SK-N-SH (cell line): ENCODE measurements at regions not wholly inside any gene's neighbourhood (a gene's known extent, or its start where the extent isn't known, plus 50 kb on each side); places are given as distances from the start of the nearest gene placed in this dataset.
A peak's percentile ranks its signal among the peaks of the same experiment; 100 is the strongest.

ENCODE experiments used
- CTCF ChIA-PET: fragments of 300-600, 350-600 bp; formaldehyde crosslinking; extraction: SDS; loops from one replicate; lab custom pipeline; 2021; lab: Yijun Ruan, JAX
- POLR2A ChIA-PET: fragments of 350-600 bp; sonication (Branson Sonifier 250); formaldehyde crosslinking; extraction: SDS; loops from one replicate; lab custom pipeline; 2020; ENCODE audit warnings: antibody characterized with exemption, inconsistent platforms; lab: Yijun Ruan, JAX
- DNase-seq: peaks from one replicate; pipeline ENCODE4 v3.0.0; 2012
- H2AFZ ChIP-seq: fragments of 200-600 bp; sonication (generic); 2 replicates; pipeline ENCODE4 v1.8.1; 2016; ENCODE audit warnings: antibody characterized with exemption, mild to moderate bottlenecking, low read depth
- H3F3A ChIP-seq: fragments of 200-600 bp; sonication (generic); replicated peaks from 2 replicates; pipeline ENCODE3; 2016; ENCODE audit warnings: antibody characterized with exemption, mild to moderate bottlenecking; ENCODE audit not compliant: insufficient read depth
- H3K27ac ChIP-seq, 2 experiments: fragments of 200-500 bp in 1 of 2; fragments of 200-600 bp in 1 of 2; sonication (Bioruptor generic) in 1 of 2; sonication (generic), shearing (Covaris generic) in 1 of 2; 2 replicates each; pipeline versions ENCODE4 v1.5.1 to v1.6.1; 2014 to 2016; ENCODE audit warnings: low read depth in 2 of 2, inconsistent platforms in 1 of 2, low read length in 1 of 2, mild to moderate bottlenecking in 1 of 2, mixed read lengths in 1 of 2
- H3K27me3 ChIP-seq: fragments of 200-600 bp; sonication (generic), shearing (Covaris generic); 2 replicates; pipeline ENCODE4 v1.6.1; 2016; ENCODE audit warnings: mixed run types; ENCODE audit not compliant: insufficient read depth
- H3K36me3 ChIP-seq, 2 experiments: fragments of 200-500 bp in 1 of 2; fragments of 200-600 bp in 1 of 2; sonication (Bioruptor generic) in 1 of 2; sonication (generic) in 1 of 2; replicated peaks in 1 of 2; 2 replicates each; pipeline versions ENCODE3 to v1.5.1; 2014 to 2016; ENCODE audit warnings: low read length in 1 of 2, mild to moderate bottlenecking in 1 of 2; ENCODE audit not compliant: insufficient read depth in 2 of 2, control insufficient read depth in 1 of 2
- H3K4me1 ChIP-seq, 2 experiments: fragments of 200-500 bp in 1 of 2; fragments of 200-600 bp in 1 of 2; sonication (Bioruptor generic) in 1 of 2; sonication (generic), shearing (Covaris generic) in 1 of 2; 2 replicates each; pipeline versions ENCODE4 v1.5.1 to v1.6.1; 2014 to 2016; ENCODE audit warnings: low read depth in 1 of 2, low read length in 1 of 2, mixed run types in 1 of 2; ENCODE audit not compliant: insufficient read depth in 2 of 2, control insufficient read depth in 1 of 2
- H3K4me2 ChIP-seq: fragments of 200-600 bp; sonication (generic), shearing (Covaris generic); 2 replicates; pipeline ENCODE4 v1.6.1; 2017; ENCODE audit warnings: mixed run types
- H3K4me3 ChIP-seq, 2 experiments: fragments of 200-500 bp in 1 of 2; fragments of 200-600 bp in 1 of 2; sonication (Bioruptor generic) in 1 of 2; sonication (generic), shearing (Covaris generic) in 1 of 2; 2 replicates each; pipeline versions ENCODE4 v1.5.1 to v1.8.1; 2014 to 2016; ENCODE audit warnings: low read depth in 2 of 2, inconsistent platforms in 1 of 2, low read length in 1 of 2, mild to moderate bottlenecking in 1 of 2, mixed read lengths in 1 of 2, moderate library complexity in 1 of 2
- H3K79me2 ChIP-seq: fragments of 200-600 bp; sonication (generic); 2 replicates; pipeline ENCODE4 v1.8.1; 2017; ENCODE audit warnings: mild to moderate bottlenecking; ENCODE audit not compliant: insufficient read depth
- H3K9ac ChIP-seq: fragments of 200-600 bp; sonication (generic); 2 replicates; pipeline ENCODE4 v1.6.1; 2017; ENCODE audit warnings: mixed run types
- H3K9me2 ChIP-seq: fragments of 200-600 bp; sonication (generic); 2 replicates; pipeline ENCODE4 v1.6.1; 2017; ENCODE audit warnings: mixed run types
- H3K9me3 ChIP-seq: fragments of 200-600 bp; sonication (generic); 2 replicates; pipeline ENCODE4 v1.6.1; 2017; ENCODE audit warnings: mixed run types, mild to moderate bottlenecking, moderate library complexity
- H4K20me1 ChIP-seq: fragments of 200-600 bp; sonication (generic); 2 replicates; pipeline ENCODE4 v1.6.1; 2017; ENCODE audit warnings: mild to moderate bottlenecking, mixed run types; ENCODE audit not compliant: insufficient read depth
- ELF1 ChIP-seq: IDR thresholded peaks from 2 replicates; pipeline ENCODE4 v1.4.0; 2012
- EP300 ChIP-seq, 2 experiments: IDR thresholded peaks; 2 replicates each; pipeline versions ENCODE4 v1.4.0 to v1.6.1; 2012; ENCODE audit warnings: borderline replicate concordance in 1 of 2, low read depth in 1 of 2, low read length in 1 of 2
- EZH2phosphoT487 ChIP-seq: fragments of 200-600 bp; sonication (generic); IDR thresholded peaks from 2 replicates; pipeline ENCODE4 v1.6.1; 2017; ENCODE audit warnings: low read depth, mixed run types, mild to moderate bottlenecking, antibody characterized with exemption, moderate library complexity, borderline replicate concordance
- FOSL2 ChIP-seq: IDR thresholded peaks from 2 replicates; pipeline ENCODE4 v1.4.0; 2012; ENCODE audit warnings: low read depth, mild to moderate bottlenecking, moderate library complexity, borderline replicate concordance
- GATA2 ChIP-seq: sonication (generic); formaldehyde crosslinking; IDR thresholded peaks from 2 replicates; pipeline ENCODE4 v1.5.0; 2020; ENCODE audit warnings: mild to moderate bottlenecking, missing genetic modification reagents
- JUND ChIP-seq: IDR thresholded peaks from 2 replicates; pipeline ENCODE4 v1.4.0; 2012
- MEF2A ChIP-seq: IDR thresholded peaks from 2 replicates; pipeline ENCODE4 v1.4.0; 2012; ENCODE audit warnings: low read depth, borderline replicate concordance
- MXI1 ChIP-seq: IDR thresholded peaks from 2 replicates; pipeline ENCODE4 v1.6.1; 2012; ENCODE audit warnings: mild to moderate bottlenecking, low read depth, low read length, improper control_type of control experiment
- NFIC ChIP-seq: IDR thresholded peaks from 2 replicates; pipeline ENCODE4 v1.4.0; 2012; ENCODE audit warnings: borderline replicate concordance
- POLR2AphosphoS5 ChIP-seq: IDR thresholded peaks from 2 replicates; pipeline ENCODE4 v1.6.1; 2012; ENCODE audit warnings: low read depth, low read length
- RAD21 ChIP-seq: IDR thresholded peaks from 2 replicates; pipeline ENCODE4 v1.6.1; 2012; ENCODE audit warnings: mild to moderate bottlenecking, low read length
- RCOR1 ChIP-seq: fragments of 150-350 bp; IDR thresholded peaks from 2 replicates; pipeline ENCODE4 v1.6.1; 2017; ENCODE audit warnings: antibody characterized with exemption, low read length
- RFX5 ChIP-seq: IDR thresholded peaks from 2 replicates; pipeline ENCODE4 v1.6.1; 2012; ENCODE audit warnings: mild to moderate bottlenecking, improper control_type of control experiment, low read length
- RXRA ChIP-seq: IDR thresholded peaks from 2 replicates; pipeline ENCODE4 v1.4.0; 2012; ENCODE audit warnings: low read depth, mild to moderate bottlenecking, borderline replicate concordance
- TAF1 ChIP-seq: IDR thresholded peaks from 2 replicates; pipeline ENCODE4 v1.6.1; 2012; ENCODE audit warnings: low read depth, mild to moderate bottlenecking, low read length, moderate library complexity, borderline replicate concordance
- TCF12 ChIP-seq: IDR thresholded peaks from 2 replicates; pipeline ENCODE4 v1.4.0; 2012
- TEAD4 ChIP-seq: IDR thresholded peaks from 2 replicates; pipeline ENCODE4 v1.4.0; 2012; ENCODE audit warnings: mild to moderate bottlenecking, borderline replicate concordance; ENCODE audit not compliant: insufficient read depth
- YY1 ChIP-seq: IDR thresholded peaks from 2 replicates; pipeline ENCODE4 v1.4.0; 2012; ENCODE audit warnings: low read depth, mild to moderate bottlenecking
- WGBS: methylation state at CpG from one replicate; pipeline ENCODE4 v1.1.6; 2017; ENCODE audit warnings: low lambda C conversion rate; 5-methylcytosine and 5-hydroxymethylcytosine counted together
- TF ChIP-seq, protein P1 (sequence below): IDR thresholded peaks from 2 replicates; pipeline ENCODE4; 2012
- TF ChIP-seq, protein P2 (sequence below): IDR thresholded peaks from 2 replicates; pipeline ENCODE4 v1.4.0; 2012; ENCODE audit warnings: low read depth
- TF ChIP-seq, protein P3 (sequence below): IDR thresholded peaks from 2 replicates; pipeline ENCODE4 v1.6.1; 2012; ENCODE audit warnings: mild to moderate bottlenecking, low read depth, low read length, moderate library complexity

DNA sequence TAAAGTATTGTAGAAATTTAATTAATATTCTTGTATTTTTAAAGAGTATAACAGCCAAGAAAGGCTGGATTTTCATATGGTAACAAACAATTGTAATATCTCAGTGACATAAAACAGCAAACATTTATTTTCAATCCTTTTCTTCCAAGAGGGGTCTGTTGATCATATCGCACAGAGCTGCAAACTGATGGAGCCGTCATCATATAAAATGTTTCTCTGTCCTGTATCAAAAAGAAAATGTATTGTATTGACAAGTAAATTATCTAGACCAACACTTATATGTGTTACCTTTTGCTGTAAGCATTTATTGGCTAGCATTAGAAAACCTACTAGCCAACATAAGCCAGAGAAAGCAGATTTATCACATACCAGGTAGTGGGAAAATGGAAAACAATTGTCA, 2861.4 kb upstream of the PCDH20 start:
- POLR2A ChIA-PET, result no interaction called here
- H3K9ac ChIP-seq, result no peak overlapping the region
- CTCF ChIA-PET, result no interaction called here

DNA sequence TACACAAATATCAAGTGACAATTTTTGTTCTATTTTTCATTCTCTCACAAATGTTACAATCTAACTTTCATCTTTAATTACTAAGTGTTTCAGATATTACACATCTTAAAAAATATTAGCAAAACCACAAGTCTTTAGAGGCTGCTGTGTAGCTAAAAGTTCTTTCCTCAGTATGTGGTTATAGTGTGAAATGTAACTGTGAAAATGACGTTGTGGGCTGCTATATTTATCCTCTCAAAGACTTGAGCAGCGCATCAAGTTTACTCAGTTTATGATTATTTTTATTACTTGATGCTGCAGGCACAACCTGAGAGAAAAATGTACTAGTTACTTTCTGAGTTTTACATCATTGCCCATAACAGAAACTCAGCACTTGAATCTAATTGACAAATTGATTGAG, 2860.6 kb upstream of the PCDH20 start:
- Histone ChIP-seq H3K9me2 (no peaks in the 10 kb centered on the region), H3K4me3 (no peak overlapping the region), H3K9ac (no peak overlapping the region), H3K4me2 (no peak overlapping the region), H3K27me3 (no peaks in the 10 kb centered on the region), H3K79me2 (no peaks in the 10 kb centered on the region), H3K4me1 (peaks cover 0 to 4% of the 10 kb centered on the region in 2 experiments; a peak in 2 of 4 replicates), H3K9me3 (no peaks in the 10 kb centered on the region; the same call in 1 of the 2 replicates), H2AFZ (no peak overlapping the region), H4K20me1 (no peaks in the 10 kb centered on the region), H3K36me3 (no peaks in the 10 kb centered on the region), H3F3A (peaks cover 15% of the 10 kb centered on the region), H3K27ac (no peak overlapping the region)
- DNase-seq, result no peak
- WGBS, result 49% methylated on average over 2 of the region's 2 CpGs
- POLR2A ChIA-PET, result no interaction called here
- CTCF ChIA-PET, result no interaction called here
- TF ChIP-seq JUND (no peak), FOSL2 (no peak), TEAD4 (no peak), NFIC (no peak), EZH2phosphoT487 (no peak), RCOR1 (no peak), RAD21 (no peak), ELF1 (no peak), EP300 (IDR thresholded peaks at IDR 0.05; ENCODE audit: borderline replicate concordance in 1 of 2, low read depth in 1 of 2, low read length in 1 of 2) (no peak), RFX5 (no peak), TAF1 (no peak), RXRA (no peak)
- TF ChIP-seq, protein P1, sequence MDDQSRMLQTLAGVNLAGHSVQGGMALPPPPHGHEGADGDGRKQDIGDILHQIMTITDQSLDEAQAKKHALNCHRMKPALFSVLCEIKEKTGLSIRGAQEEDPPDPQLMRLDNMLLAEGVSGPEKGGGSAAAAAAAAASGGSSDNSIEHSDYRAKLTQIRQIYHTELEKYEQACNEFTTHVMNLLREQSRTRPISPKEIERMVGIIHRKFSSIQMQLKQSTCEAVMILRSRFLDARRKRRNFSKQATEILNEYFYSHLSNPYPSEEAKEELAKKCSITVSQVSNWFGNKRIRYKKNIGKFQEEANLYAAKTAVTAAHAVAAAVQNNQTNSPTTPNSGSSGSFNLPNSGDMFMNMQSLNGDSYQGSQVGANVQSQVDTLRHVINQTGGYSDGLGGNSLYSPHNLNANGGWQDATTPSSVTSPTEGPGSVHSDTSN, result no peak
- TF ChIP-seq, protein P2, sequence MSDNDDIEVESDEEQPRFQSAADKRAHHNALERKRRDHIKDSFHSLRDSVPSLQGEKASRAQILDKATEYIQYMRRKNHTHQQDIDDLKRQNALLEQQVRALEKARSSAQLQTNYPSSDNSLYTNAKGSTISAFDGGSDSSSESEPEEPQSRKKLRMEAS, result no peak
- TF ChIP-seq, protein P3, sequence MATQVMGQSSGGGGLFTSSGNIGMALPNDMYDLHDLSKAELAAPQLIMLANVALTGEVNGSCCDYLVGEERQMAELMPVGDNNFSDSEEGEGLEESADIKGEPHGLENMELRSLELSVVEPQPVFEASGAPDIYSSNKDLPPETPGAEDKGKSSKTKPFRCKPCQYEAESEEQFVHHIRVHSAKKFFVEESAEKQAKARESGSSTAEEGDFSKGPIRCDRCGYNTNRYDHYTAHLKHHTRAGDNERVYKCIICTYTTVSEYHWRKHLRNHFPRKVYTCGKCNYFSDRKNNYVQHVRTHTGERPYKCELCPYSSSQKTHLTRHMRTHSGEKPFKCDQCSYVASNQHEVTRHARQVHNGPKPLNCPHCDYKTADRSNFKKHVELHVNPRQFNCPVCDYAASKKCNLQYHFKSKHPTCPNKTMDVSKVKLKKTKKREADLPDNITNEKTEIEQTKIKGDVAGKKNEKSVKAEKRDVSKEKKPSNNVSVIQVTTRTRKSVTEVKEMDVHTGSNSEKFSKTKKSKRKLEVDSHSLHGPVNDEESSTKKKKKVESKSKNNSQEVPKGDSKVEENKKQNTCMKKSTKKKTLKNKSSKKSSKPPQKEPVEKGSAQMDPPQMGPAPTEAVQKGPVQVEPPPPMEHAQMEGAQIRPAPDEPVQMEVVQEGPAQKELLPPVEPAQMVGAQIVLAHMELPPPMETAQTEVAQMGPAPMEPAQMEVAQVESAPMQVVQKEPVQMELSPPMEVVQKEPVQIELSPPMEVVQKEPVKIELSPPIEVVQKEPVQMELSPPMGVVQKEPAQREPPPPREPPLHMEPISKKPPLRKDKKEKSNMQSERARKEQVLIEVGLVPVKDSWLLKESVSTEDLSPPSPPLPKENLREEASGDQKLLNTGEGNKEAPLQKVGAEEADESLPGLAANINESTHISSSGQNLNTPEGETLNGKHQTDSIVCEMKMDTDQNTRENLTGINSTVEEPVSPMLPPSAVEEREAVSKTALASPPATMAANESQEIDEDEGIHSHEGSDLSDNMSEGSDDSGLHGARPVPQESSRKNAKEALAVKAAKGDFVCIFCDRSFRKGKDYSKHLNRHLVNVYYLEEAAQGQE, result no peak

More for the DNA sequence above, 2861.4 kb upstream of the PCDH20 start:
- peak overlapping the region in 1 of 2 experiments; percentile 34; a peak in 1 of 4 replicates for H3K27ac ChIP-seq
- no peak overlapping the region for H3K4me2 ChIP-seq
- H3K36me3 ChIP-seq, result no peaks in the 10 kb centered on the region
- no peaks in the 10 kb centered on the region for H3K9me2 ChIP-seq
- H2AFZ ChIP-seq, result peak overlapping the region; percentile 38; the same call in 1 of the 2 replicates
- H3K9me3 ChIP-seq, result peaks cover 4% of the 10 kb centered on the region; the same call in 1 of the 2 replicates
- H3K79me2 ChIP-seq, result no peaks in the 10 kb centered on the region
- peaks cover 15% of the 10 kb centered on the region for H3F3A ChIP-seq
- no peak overlapping the region for H3K4me3 ChIP-seq
- TF ChIP-seq TCF12 (0 out of 2 replicates have a peak, but pooled peaks have one; percentile 5), MXI1 (no peak), JUND (no peak), RCOR1 (peak; percentile 42; the same call in 1 of the 2 replicates), TAF1 (no peak), RAD21 (no peak), EP300 (IDR thresholded peaks at IDR 0.05; ENCODE audit: borderline replicate concordance in 1 of 2, low read depth in 1 of 2, low read length in 1 of 2) (peak in 1 of 2 experiments; percentile 70; a peak in 1 of 4 replicates), YY1 (no peak), POLR2AphosphoS5 (no peak), MEF2A (no peak), GATA2 (CRISPR knock-in tag) (peak; percentile 70; the same call in 1 of the 2 replicates), EZH2phosphoT487 (no peak)
- TF ChIP-seq, protein P1, result peak; percentile 31; the same call in 1 of the 2 replicates
- TF ChIP-seq, protein P2, result no peak
- H4K20me1 ChIP-seq, result no peaks in the 10 kb centered on the region
- no peaks in the 10 kb centered on the region for H3K27me3 ChIP-seq
- WGBS, result 80% methylated on average over 2 of the region's 2 CpGs
- peak; percentile 3 for DNase-seq
- peaks cover 0 to 4% of the 10 kb centered on the region in 2 experiments; a peak in 2 of 4 replicates for H3K4me1 ChIP-seq
